ENCODE measurements at regions not wholly inside any gene's neighbourhood (a gene's known extent, or its start where the extent isn't known, plus 50 kb on each side); places are given as distances from the start of the nearest gene placed in this dataset.

GRCh38 chr10:121242741-121243608 is 355.3 kb downstream of the FGFR2 start:
- Histone ChIP-seq H3K27me3 (ENCODE audit: control insufficient read depth, insufficient read depth, low read length) (no peaks in the 10 kb centered on the region), H3K9me3 (ENCODE audit: control insufficient read depth, insufficient read depth, low read length) (no peaks in the 10 kb centered on the region), H3K27ac (ENCODE audit: low read depth, low read length) (no peak overlapping the region), H3K4me1 (ENCODE audit: control insufficient read depth, insufficient read depth, low read length) (peaks cover 5% of the 10 kb centered on the region), H3K4me3 (ENCODE audit: low read depth, low read length) (no peak overlapping the region), H3K36me3 (ENCODE audit: control insufficient read depth, insufficient read depth, low read length) (no peaks in the 10 kb centered on the region)
- DNase-seq (ENCODE audit: low read depth in 4 of 6, low spot score in 6 of 6) = no peak
- 94% methylated on average over 9 of the region's 12 CpGs for WGBS (ENCODE audit: insufficient coverage)

DNA sequence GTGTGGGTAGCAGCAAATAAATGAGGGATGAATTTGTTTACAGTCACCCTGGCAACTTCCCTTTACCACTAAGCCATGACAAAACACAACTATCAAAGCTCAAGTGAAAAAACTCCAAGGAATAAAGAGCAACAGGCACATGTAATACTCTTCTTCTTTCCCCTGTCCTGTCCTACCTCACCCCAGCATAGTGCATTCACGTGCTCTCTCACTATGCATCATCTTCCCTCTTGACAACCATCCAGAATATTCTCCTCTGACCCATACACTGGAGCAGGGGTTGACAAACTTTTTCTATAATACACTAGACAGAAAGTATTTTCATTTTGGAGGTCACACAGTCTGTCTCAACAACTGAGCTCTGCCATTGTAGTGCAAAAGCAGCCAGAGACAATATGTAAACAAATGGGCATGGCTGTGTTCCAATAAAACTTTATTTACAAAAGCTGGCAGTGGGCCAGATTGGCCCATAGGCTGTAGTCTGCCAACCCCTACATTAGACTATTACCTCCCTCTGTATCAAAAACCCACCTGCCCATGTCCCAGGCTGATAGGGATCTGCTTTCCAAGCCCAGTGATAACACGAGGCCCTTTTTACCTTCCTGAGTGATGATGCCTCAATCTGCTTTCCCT is 354.5 kb downstream of the FGFR2 start:
- Histone ChIP-seq H3K36me3 (ENCODE audit: control insufficient read depth, insufficient read depth, low read length) (no peaks in the 10 kb centered on the region), H3K4me1 (ENCODE audit: control insufficient read depth, insufficient read depth, low read length) (peaks cover 5% of the 10 kb centered on the region), H3K27ac (ENCODE audit: low read depth, low read length) (no peak overlapping the region), H3K4me3 (ENCODE audit: low read depth, low read length) (no peak overlapping the region), H3K27me3 (ENCODE audit: control insufficient read depth, insufficient read depth, low read length) (no peaks in the 10 kb centered on the region), H3K9me3 (ENCODE audit: control insufficient read depth, insufficient read depth, low read length) (no peaks in the 10 kb centered on the region)
- no peak for DNase-seq (ENCODE audit: low read depth in 4 of 6, low spot score in 6 of 6)
- WGBS (ENCODE audit: insufficient coverage) = 89% methylated on average over 2 of the region's 2 CpGs

DNA sequence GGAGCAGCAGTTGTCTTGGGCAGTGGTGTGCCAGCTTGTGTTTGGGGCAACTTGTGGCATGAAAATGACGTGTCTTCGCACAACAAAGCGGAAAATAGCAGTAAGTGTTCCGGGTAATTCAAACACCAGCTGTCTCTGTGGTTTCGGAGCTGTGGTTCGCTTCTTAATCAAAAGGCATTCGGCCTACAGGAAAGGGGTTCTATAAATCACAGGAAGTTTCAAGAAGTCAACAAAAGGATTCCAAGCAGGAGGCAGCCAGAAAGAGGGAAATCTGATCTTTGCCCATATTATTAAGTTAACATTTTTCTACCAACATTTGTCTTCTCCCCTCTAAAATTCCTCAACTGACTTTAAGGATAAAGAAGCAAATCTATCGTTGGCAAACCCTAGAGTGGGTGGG is 353.4 kb downstream of the FGFR2 start:
- H3K9me3 ChIP-seq (ENCODE audit: control insufficient read depth, insufficient read depth, low read length) = no peaks in the 10 kb centered on the region
- H3K27me3 ChIP-seq (ENCODE audit: control insufficient read depth, insufficient read depth, low read length) = no peaks in the 10 kb centered on the region
- H3K36me3 ChIP-seq (ENCODE audit: control insufficient read depth, insufficient read depth, low read length) = no peaks in the 10 kb centered on the region
- WGBS (ENCODE audit: insufficient coverage) = 31% methylated on average over 4 of the region's 8 CpGs
- H3K4me1 ChIP-seq (ENCODE audit: control insufficient read depth, insufficient read depth, low read length) = peaks cover 5% of the 10 kb centered on the region
- no peak overlapping the region for H3K4me3 ChIP-seq (ENCODE audit: low read depth, low read length)
- H3K27ac ChIP-seq (ENCODE audit: low read depth, low read length) = no peak overlapping the region
- DNase-seq (ENCODE audit: low read depth in 4 of 6, low spot score in 6 of 6) = no peak

DNA sequence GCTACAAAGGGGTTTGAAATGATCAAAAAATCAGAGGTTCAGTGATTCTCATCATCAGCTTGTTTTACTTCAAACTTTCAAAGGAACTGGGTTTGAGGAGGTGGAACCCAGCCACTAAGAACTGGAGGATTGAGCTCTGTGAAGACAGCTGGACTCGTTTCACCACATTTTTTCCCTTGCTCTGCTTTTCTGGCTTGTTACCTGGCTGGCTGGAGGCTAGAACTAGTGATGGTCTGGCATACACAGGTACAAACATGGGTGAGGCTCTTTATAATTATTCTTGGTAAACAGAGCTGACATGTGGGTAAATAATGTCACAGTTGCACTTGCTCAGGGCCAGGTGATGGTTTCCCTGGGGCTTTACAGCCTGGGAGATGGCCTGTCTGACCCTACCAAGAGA is 352.5 kb downstream of the FGFR2 start:
- no peak for DNase-seq (ENCODE audit: low read depth in 4 of 6, low spot score in 6 of 6)
- H3K9me3 ChIP-seq (ENCODE audit: control insufficient read depth, insufficient read depth, low read length) = no peaks in the 10 kb centered on the region
- H3K27me3 ChIP-seq (ENCODE audit: control insufficient read depth, insufficient read depth, low read length) = no peaks in the 10 kb centered on the region
- 83% methylated on average over 1 of the region's 1 CpG for WGBS (ENCODE audit: insufficient coverage)
- no peaks in the 10 kb centered on the region for H3K36me3 ChIP-seq (ENCODE audit: control insufficient read depth, insufficient read depth, low read length)
- H3K4me3 ChIP-seq (ENCODE audit: low read depth, low read length) = no peak overlapping the region
- H3K27ac ChIP-seq (ENCODE audit: low read depth, low read length) = no peak overlapping the region
- peaks cover 5% of the 10 kb centered on the region for H3K4me1 ChIP-seq (ENCODE audit: control insufficient read depth, insufficient read depth, low read length)

GRCh38 chr10:121248266-121248665 is 350.0 kb downstream of the FGFR2 start:
- peak in 2 of 6 donors; percentile 13 to 31 for DNase-seq (ENCODE audit: low read depth in 4 of 6, low spot score in 6 of 6)
- 40% methylated on average over 1 of the region's 6 CpGs for WGBS (ENCODE audit: insufficient coverage)
- no peaks in the 10 kb centered on the region for H3K27me3 ChIP-seq (ENCODE audit: control insufficient read depth, insufficient read depth, low read length)
- no peak overlapping the region for H3K27ac ChIP-seq (ENCODE audit: low read depth, low read length)
- no peaks in the 10 kb centered on the region for H3K9me3 ChIP-seq (ENCODE audit: control insufficient read depth, insufficient read depth, low read length)
- no peak overlapping the region for H3K4me3 ChIP-seq (ENCODE audit: low read depth, low read length)
- H3K36me3 ChIP-seq (ENCODE audit: control insufficient read depth, insufficient read depth, low read length) = no peaks in the 10 kb centered on the region
- no peaks in the 10 kb centered on the region for H3K4me1 ChIP-seq (ENCODE audit: control insufficient read depth, insufficient read depth, low read length)

DNA sequence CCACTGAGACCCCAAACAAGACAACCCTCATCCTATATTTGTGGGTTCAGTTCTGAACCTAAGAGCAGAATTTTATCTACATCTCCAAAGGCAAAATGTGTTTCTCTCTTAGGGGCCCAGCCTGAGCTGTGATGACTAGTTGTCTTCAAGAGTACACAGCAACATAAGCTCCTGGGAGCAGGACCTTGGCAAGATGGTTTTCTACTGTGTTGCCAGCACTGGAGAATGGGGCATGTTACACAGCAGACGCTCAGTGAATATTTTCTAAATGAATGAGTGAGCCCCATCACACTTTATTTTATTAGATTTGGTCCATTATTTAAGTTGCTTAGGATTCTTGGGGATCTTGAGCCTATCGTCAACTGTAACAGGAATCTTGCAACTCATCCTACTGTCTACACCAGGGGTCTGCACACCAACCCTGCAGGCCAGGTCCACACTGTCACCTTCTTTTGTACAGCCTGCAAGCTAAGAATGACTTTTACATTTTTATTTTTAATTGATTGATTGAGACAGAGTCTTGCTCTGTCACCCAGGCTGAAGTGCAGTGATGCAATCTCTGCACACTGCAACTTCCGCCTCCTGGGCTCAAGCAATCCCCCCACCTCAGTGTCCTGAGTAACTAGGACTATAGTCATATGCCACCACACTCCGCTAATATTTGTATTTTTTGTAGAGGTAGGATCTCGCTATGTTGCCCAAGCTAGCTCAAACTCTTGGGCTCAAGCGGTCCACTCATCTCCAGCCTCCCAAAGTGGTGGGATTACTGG is 347.1 kb downstream of the FGFR2 start:
- Histone ChIP-seq H3K4me3 (ENCODE audit: low read depth, low read length) (no peak overlapping the region), H3K4me1 (ENCODE audit: control insufficient read depth, insufficient read depth, low read length) (no peaks in the 10 kb centered on the region), H3K9me3 (ENCODE audit: control insufficient read depth, insufficient read depth, low read length) (no peaks in the 10 kb centered on the region), H3K27ac (ENCODE audit: low read depth, low read length) (no peak overlapping the region), H3K27me3 (ENCODE audit: control insufficient read depth, insufficient read depth, low read length) (no peaks in the 10 kb centered on the region), H3K36me3 (ENCODE audit: control insufficient read depth, insufficient read depth, low read length) (no peaks in the 10 kb centered on the region)
- DNase-seq (ENCODE audit: low read depth in 4 of 6, low spot score in 6 of 6) = no peak
- WGBS (ENCODE audit: insufficient coverage) = no CpG with 5 or more reads among the region's 6 CpGs

- Histone ChIP-seq H3K4me3 (ENCODE audit: low read depth, low read length) (no peak overlapping the region), H3K4me1 (ENCODE audit: control insufficient read depth, insufficient read depth, low read length) (no peaks in the 10 kb centered on the region), H3K9me3 (ENCODE audit: control insufficient read depth, insufficient read depth, low read length) (no peaks in the 10 kb centered on the region), H3K27me3 (ENCODE audit: control insufficient read depth, insufficient read depth, low read length) (no peaks in the 10 kb centered on the region), H3K36me3 (ENCODE audit: control insufficient read depth, insufficient read depth, low read length) (no peaks in the 10 kb centered on the region), H3K27ac (ENCODE audit: low read depth, low read length) (no peak overlapping the region)
- peak in 1 of 6 donors; percentile 22 for DNase-seq (ENCODE audit: low read depth in 4 of 6, low spot score in 6 of 6)
- no CpG with 5 or more reads among the region's 2 CpGs for WGBS (ENCODE audit: insufficient coverage)
These were observed 345.5 kb downstream of the FGFR2 start for GRCh38 chr10:121252756-121253155.

GRCh38 chr10:121260377-121260776 is 337.9 kb downstream of the FGFR2 start:
- H3K9me3 ChIP-seq (ENCODE audit: control insufficient read depth, insufficient read depth, low read length) = no peaks in the 10 kb centered on the region
- no peaks in the 10 kb centered on the region for H3K27me3 ChIP-seq (ENCODE audit: control insufficient read depth, insufficient read depth, low read length)
- WGBS (ENCODE audit: insufficient coverage) = no CpG with 5 or more reads among the region's 1 CpG
- no peaks in the 10 kb centered on the region for H3K4me1 ChIP-seq (ENCODE audit: control insufficient read depth, insufficient read depth, low read length)
- no peaks in the 10 kb centered on the region for H3K36me3 ChIP-seq (ENCODE audit: control insufficient read depth, insufficient read depth, low read length)
- no peak for DNase-seq (ENCODE audit: low read depth in 4 of 6, low spot score in 6 of 6)
- no peak overlapping the region for H3K4me3 ChIP-seq (ENCODE audit: low read depth, low read length)
- no peak overlapping the region for H3K27ac ChIP-seq (ENCODE audit: low read depth, low read length)

GRCh38 chr10:121261665-121262064 is 336.6 kb downstream of the FGFR2 start:
- no peaks in the 10 kb centered on the region for H3K9me3 ChIP-seq (ENCODE audit: control insufficient read depth, insufficient read depth, low read length)
- no peak overlapping the region for H3K27ac ChIP-seq (ENCODE audit: low read depth, low read length)
- 100% methylated on average over 3 of the region's 3 CpGs for WGBS (ENCODE audit: insufficient coverage)
- no peaks in the 10 kb centered on the region for H3K36me3 ChIP-seq (ENCODE audit: control insufficient read depth, insufficient read depth, low read length)
- DNase-seq (ENCODE audit: low read depth in 4 of 6, low spot score in 6 of 6) = no peak
- no peaks in the 10 kb centered on the region for H3K4me1 ChIP-seq (ENCODE audit: control insufficient read depth, insufficient read depth, low read length)
- H3K27me3 ChIP-seq (ENCODE audit: control insufficient read depth, insufficient read depth, low read length) = no peaks in the 10 kb centered on the region
- H3K4me3 ChIP-seq (ENCODE audit: low read depth, low read length) = no peak overlapping the region
